PC-3 (cell line): ENCODE measurements at regions not wholly inside any gene's neighbourhood (a gene's known extent, or its start where the extent isn't known, plus 50 kb on each side); places are given as distances from the start of the nearest gene placed in this dataset.
A peak's percentile ranks its signal among the peaks of the same experiment; 100 is the strongest.

ENCODE experiments used
- ATAC-seq: fragments of 200-7000 bp; cut with Tn5 transposase; 2 replicates; pipeline ENCODE4 v1.9.1; 2020; ENCODE audit warnings: mild to moderate bottlenecking, moderate library complexity
- BruUV-seq: library from RNA; stranded (reverse); fragments of 400-500 nt; replicated peaks from 2 replicates; lab custom pipeline; 2021; lab: Mats Ljungman, UMichigan
- CTCF ChIA-PET: fragments of 300-600 bp; sonication (Branson Sonifier 250); formaldehyde crosslinking; loops from one replicate; lab custom pipeline; 2022; ENCODE audit warnings: antibody characterized with exemption; lab: Charles Lee
- POLR2A ChIA-PET: fragments of 300-600 bp; sonication (Branson Sonifier 250); formaldehyde crosslinking; loops from one replicate; lab custom pipeline; 2022; ENCODE audit warnings: antibody characterized with exemption; ENCODE audit not compliant: unreplicated experiment; lab: Charles Lee
- DNase-seq: peaks from one replicate; pipeline ENCODE4 v3.0.0-alpha.2; 2015
- H2AFZ ChIP-seq: fragments of 300-600 bp; sonication (generic); 2 replicates; pipeline ENCODE4 v1.6.0; 2016; ENCODE audit warnings: antibody characterized with exemption, low read length
- H3F3A ChIP-seq: fragments of 300-600 bp; sonication (generic); one replicate; pipeline ENCODE4 v1.6.0; 2017; ENCODE audit warnings: antibody characterized with exemption, low read length, control low read depth, mild to moderate bottlenecking; ENCODE audit not compliant: unreplicated experiment
- H3K27ac ChIP-seq: fragments of 300-600 bp; sonication (generic); 2 replicates; pipeline ENCODE4 v1.5.1; 2016; ENCODE audit warnings: mild to moderate bottlenecking, low read length
- H3K27me3 ChIP-seq: fragments of 300-600 bp; sonication (generic); 2 replicates; pipeline ENCODE4 v1.6.1; 2016; ENCODE audit warnings: low read length, mixed read lengths
- H3K36me3 ChIP-seq: fragments of 300-600 bp; sonication (generic); 2 replicates; pipeline ENCODE4 v1.6.1; 2016; ENCODE audit warnings: low read depth, mixed run types, low read length, mixed read lengths
- H3K4me1 ChIP-seq: fragments of 300-600 bp; sonication (generic); 2 replicates; pipeline ENCODE4 v1.5.1; 2016; ENCODE audit warnings: low read length; ENCODE audit not compliant: insufficient read depth
- H3K4me2 ChIP-seq: fragments of 300-600 bp; sonication (generic); 2 replicates; pipeline ENCODE4 v1.6.0; 2016; ENCODE audit warnings: low read length
- H3K4me3 ChIP-seq: fragments of 300-600 bp; sonication (generic); 2 replicates; pipeline ENCODE4 v1.5.1; 2016; ENCODE audit warnings: mild to moderate bottlenecking, low read length, mixed read lengths
- H3K79me2 ChIP-seq: fragments of 300-600 bp; sonication (generic); 2 replicates; pipeline ENCODE4 v1.6.1; 2017; ENCODE audit warnings: low read length, mixed read lengths
- H3K9ac ChIP-seq: fragments of 300-600 bp; sonication (generic); 2 replicates; pipeline ENCODE4 v1.6.0; 2016; ENCODE audit warnings: mild to moderate bottlenecking, low read length
- H3K9me2 ChIP-seq: fragments of 300-600 bp; sonication (generic); replicated peaks from 2 replicates; pipeline ENCODE4 v1.6.1; 2016; ENCODE audit warnings: mixed run types, low read length, mixed read lengths
- H3K9me3 ChIP-seq: fragments of 300-600 bp; sonication (generic); 2 replicates; pipeline ENCODE4 v1.6.1; 2016; ENCODE audit warnings: low read length, mixed read lengths
- H4K20me1 ChIP-seq: fragments of 300-600 bp; sonication (generic); 2 replicates; pipeline ENCODE4 v1.6.1; 2016; ENCODE audit warnings: low read length, mixed read lengths
- EZH2 ChIP-seq: fragments of 300-600 bp; sonication (generic); IDR thresholded peaks from one replicate; pipeline ENCODE4 v1.6.1; 2017; ENCODE audit warnings: antibody characterized with exemption, mild to moderate bottlenecking, low read length; ENCODE audit not compliant: unreplicated experiment
- EZH2phosphoT487 ChIP-seq: fragments of 300-600 bp; sonication (generic); IDR thresholded peaks from 2 replicates; pipeline ENCODE4 v1.6.1; 2018; ENCODE audit warnings: mild to moderate bottlenecking, antibody characterized with exemption, low read length, borderline replicate concordance
- intact Hi-C: fragments of 100-400 bp; cut with micrococcal nuclease; formaldehyde crosslinking; loops from 2 replicates; pipeline ENCODE4 v1.9.0; 2023
- TF ChIP-seq, protein P1 (sequence below): fragments of 300-600 bp; sonication (generic); conservative IDR thresholded peaks from 2 replicates; pipeline ENCODE4 v1.5.1; 2017; ENCODE audit warnings: antibody characterized with exemption, low read depth, mild to moderate bottlenecking, low read length

DNA sequence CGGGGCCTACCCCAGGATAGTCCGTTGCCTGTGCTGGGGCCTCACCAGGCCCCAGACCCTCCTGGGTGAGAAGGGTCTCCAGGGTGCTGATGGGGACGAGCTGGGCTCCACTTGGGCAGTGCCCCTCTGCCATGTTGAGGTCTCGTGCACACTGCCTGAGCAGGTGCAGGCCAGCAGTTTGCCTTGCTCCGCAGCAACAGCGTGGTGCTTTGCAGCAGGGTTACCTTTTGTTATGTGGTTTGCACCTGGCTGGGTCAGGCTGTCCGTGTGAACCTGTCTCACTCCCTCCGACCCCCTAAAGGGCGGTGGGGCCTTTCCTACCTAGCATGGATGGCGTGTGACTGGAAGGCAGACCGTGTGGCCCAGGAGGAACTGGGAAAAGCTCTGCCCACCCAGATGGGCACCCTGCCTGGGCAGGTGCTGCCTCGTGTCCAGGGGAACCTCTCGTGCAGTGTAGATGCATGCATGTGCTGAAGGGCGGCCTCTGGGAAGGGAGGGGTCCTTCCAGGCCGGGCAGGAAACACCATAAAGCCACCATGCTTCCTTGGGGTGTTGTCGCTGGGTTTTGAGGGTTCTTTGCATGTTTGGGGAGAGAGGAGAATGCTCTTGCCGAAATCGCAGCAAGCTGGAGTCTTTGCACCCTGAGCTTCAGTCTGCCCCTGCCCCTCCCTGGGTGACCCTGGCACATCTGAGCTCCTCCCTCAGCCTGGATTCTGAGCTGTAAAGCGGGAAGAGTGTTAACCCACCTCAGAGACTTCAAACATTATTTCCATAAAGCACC is 75.4 kb upstream of the PPARA start:
- peaks cover 34% of the 10 kb centered on the region for H4K20me1 ChIP-seq
- H3K27ac ChIP-seq: peak overlapping the region; percentile 99
- H3K4me2 ChIP-seq: peak overlapping the region; percentile 100
- H3K9ac ChIP-seq: peak overlapping the region; percentile 99
- ATAC-seq: no peak
- DNase-seq: no peak
- TF ChIP-seq, protein P1, sequence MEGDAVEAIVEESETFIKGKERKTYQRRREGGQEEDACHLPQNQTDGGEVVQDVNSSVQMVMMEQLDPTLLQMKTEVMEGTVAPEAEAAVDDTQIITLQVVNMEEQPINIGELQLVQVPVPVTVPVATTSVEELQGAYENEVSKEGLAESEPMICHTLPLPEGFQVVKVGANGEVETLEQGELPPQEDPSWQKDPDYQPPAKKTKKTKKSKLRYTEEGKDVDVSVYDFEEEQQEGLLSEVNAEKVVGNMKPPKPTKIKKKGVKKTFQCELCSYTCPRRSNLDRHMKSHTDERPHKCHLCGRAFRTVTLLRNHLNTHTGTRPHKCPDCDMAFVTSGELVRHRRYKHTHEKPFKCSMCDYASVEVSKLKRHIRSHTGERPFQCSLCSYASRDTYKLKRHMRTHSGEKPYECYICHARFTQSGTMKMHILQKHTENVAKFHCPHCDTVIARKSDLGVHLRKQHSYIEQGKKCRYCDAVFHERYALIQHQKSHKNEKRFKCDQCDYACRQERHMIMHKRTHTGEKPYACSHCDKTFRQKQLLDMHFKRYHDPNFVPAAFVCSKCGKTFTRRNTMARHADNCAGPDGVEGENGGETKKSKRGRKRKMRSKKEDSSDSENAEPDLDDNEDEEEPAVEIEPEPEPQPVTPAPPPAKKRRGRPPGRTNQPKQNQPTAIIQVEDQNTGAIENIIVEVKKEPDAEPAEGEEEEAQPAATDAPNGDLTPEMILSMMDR: no peak
- TF ChIP-seq EZH2phosphoT487 (no peak), EZH2 (no peak)
- POLR2A ChIA-PET: interaction anchor here (0.5 to 0.6 kb wide), 2 partner anchors 21 to 963 kb away, joined by 3 to 11 read pairs; no protein-coding TSS in a partner anchor
- no TSS peak for BruUV-seq
- no peaks in the 10 kb centered on the region for H3K9me3 ChIP-seq
- H3K79me2 ChIP-seq: peaks cover 89% of the 10 kb centered on the region
- H3K27me3 ChIP-seq: no peaks in the 10 kb centered on the region
- CTCF ChIA-PET: interaction anchor here (0.6 kb wide), 1 partner anchor 8 kb away, joined by 4 read pairs; no protein-coding TSS in a partner anchor
- H2AFZ ChIP-seq: no peak overlapping the region
- peaks cover 47% of the 10 kb centered on the region for H3K36me3 ChIP-seq
- intact Hi-C loops: no loop called here
- peaks cover 4% of the 10 kb centered on the region for H3F3A ChIP-seq
- peak overlapping the region; percentile 94 for H3K4me3 ChIP-seq
- H3K9me2 ChIP-seq: no peaks in the 10 kb centered on the region
- peaks cover 29% of the 10 kb centered on the region for H3K4me1 ChIP-seq

DNA sequence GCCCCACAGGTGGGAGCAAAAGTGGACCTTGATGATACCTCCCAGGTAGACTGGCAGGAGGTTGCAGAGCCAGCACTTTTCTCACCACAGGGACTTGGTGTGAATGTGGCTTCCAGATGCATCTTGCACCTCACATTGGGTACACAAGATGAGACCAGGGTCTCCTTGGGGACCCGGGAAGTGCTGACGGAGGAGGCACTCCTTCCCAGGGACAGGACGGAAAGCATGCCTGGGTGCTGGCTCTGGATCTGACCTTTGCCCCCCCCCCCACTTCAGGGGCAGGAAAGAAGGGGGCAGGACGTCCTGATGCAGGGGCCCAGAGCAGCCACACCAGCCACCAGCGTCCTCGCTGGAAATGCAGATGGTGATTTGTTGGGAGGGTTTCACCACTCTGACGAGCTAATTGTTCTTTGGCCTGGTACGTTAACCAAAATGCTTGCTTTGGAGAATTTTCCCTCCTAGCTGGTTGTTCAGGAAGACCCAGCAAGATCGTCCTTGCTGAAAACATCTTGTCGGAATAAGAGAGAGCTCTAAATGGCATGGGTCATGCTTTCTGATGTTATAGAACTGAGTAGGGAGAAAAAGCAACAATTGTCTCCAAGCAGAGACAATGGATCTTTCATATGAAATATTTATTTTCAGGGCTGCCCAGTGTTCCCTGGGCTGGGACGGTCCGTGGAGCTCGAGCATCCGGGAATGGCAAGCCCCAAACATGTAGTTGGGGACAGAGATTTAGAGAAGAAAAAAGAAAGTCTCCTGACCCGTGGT is 74.4 kb upstream of the PPARA start:
- Histone ChIP-seq H3K36me3 (peaks cover 47% of the 10 kb centered on the region), H3K9ac (peak overlapping the region; percentile 99), H3K4me2 (peak overlapping the region; percentile 100), H3K4me3 (peak overlapping the region; percentile 94), H3K9me3 (no peaks in the 10 kb centered on the region), H2AFZ (no peak overlapping the region), H3K27me3 (no peaks in the 10 kb centered on the region), H3K9me2 (no peaks in the 10 kb centered on the region), H3F3A (peaks cover 4% of the 10 kb centered on the region), H3K79me2 (peaks cover 91% of the 10 kb centered on the region), H3K4me1 (peaks cover 29% of the 10 kb centered on the region), H3K27ac (peak overlapping the region; percentile 99), H4K20me1 (peaks cover 34% of the 10 kb centered on the region)
- ATAC-seq: no peak
- TF ChIP-seq EZH2: no peak
- TF ChIP-seq, protein P1: no peak
- TF ChIP-seq EZH2phosphoT487: no peak
- CTCF ChIA-PET: no interaction called here
- POLR2A ChIA-PET: interaction anchor here (0.7 kb wide), 1 partner anchor 358 kb away, joined by 3 read pairs; no protein-coding TSS in a partner anchor
- no peak for DNase-seq
- BruUV-seq: no TSS peak
- intact Hi-C loops: no loop called here
